Subcutaneous abdominal adipose tissue (tissue), 5 donors: ENCODE measurements at regions not wholly inside any gene's neighbourhood (a gene's known extent, or its start where the extent isn't known, plus 50 kb on each side); places are given as distances from the start of the nearest gene placed in this dataset.

Source experiments
- H3K27ac ChIP-seq: one replicate; pipeline ENCODE4 v1.7.0; 2013; ENCODE audit warnings: low read depth, mild to moderate bottlenecking, inconsistent platforms, low read length, moderate library complexity
- H3K27me3 ChIP-seq, 5 donors: one replicate each; pipeline ENCODE4 v1.7.0; 2013; ENCODE audit warnings: low read length in 5 of 5, inconsistent platforms in 1 of 5; ENCODE audit not compliant: control insufficient read depth in 5 of 5, insufficient read depth in 4 of 5
- H3K36me3 ChIP-seq, 5 donors: one replicate each; pipeline ENCODE4 v1.7.0; 2013; ENCODE audit warnings: low read length in 5 of 5; ENCODE audit not compliant: control insufficient read depth in 5 of 5, insufficient read depth in 5 of 5
- H3K4me1 ChIP-seq, 5 donors: one replicate each; pipeline ENCODE4 v1.7.0; 2013; ENCODE audit warnings: low read length in 5 of 5, mild to moderate bottlenecking in 3 of 5, moderate library complexity in 1 of 5; ENCODE audit not compliant: control insufficient read depth in 5 of 5, insufficient read depth in 5 of 5
- H3K4me3 ChIP-seq, 5 donors: one replicate each; pipeline ENCODE4 v1.7.0; 2013; ENCODE audit warnings: low read length in 5 of 5, low read depth in 1 of 5
- H3K9ac ChIP-seq, 5 donors: one replicate each; pipeline ENCODE4 v1.7.0; 2013; ENCODE audit warnings: low read length in 5 of 5, mild to moderate bottlenecking in 4 of 5, moderate library complexity in 3 of 5
- H3K9me3 ChIP-seq, 5 donors: one replicate each; pipeline ENCODE4 v1.7.0; 2013; ENCODE audit warnings: low read length in 5 of 5; ENCODE audit not compliant: control insufficient read depth in 5 of 5
- donor health status: healthy.
- donor health status: healthy.
- donor health status: healthy.
- donor health status: healthy.
- donor health status: healthy.

- H3K27me3 ChIP-seq, result no peaks in the 10 kb centered on the region
- no peaks in the 10 kb centered on the region for H3K4me1 ChIP-seq
- no peak overlapping the region for H3K4me3 ChIP-seq
- H3K9ac ChIP-seq, result no peak overlapping the region
- H3K9me3 ChIP-seq, result peaks cover 0 to 5% (median 0%) of the 10 kb centered on the region in 5 donors
- no peak overlapping the region for H3K27ac ChIP-seq
- H3K36me3 ChIP-seq, result no peaks in the 10 kb centered on the region
Measured at GRCh38 chrX:4682636-4683035, 969.2 kb upstream of the PRKX start.

- no peaks in the 10 kb centered on the region for H3K27me3 ChIP-seq
- H3K36me3 ChIP-seq, result no peaks in the 10 kb centered on the region
- H3K9ac ChIP-seq, result no peak overlapping the region
- no peaks in the 10 kb centered on the region for H3K4me1 ChIP-seq
- H3K27ac ChIP-seq, result no peak overlapping the region
- H3K4me3 ChIP-seq, result no peak overlapping the region
- no peaks in the 10 kb centered on the region for H3K9me3 ChIP-seq
Measured at GRCh38 chrX:4675686-4676300, 962.3 kb upstream of the PRKX start.

GRCh38 chrX:4674028-4674782, 960.8 kb upstream of the PRKX start:
- no peaks in the 10 kb centered on the region for H3K36me3 ChIP-seq
- H3K4me1 ChIP-seq, result no peaks in the 10 kb centered on the region
- H3K4me3 ChIP-seq, result no peak overlapping the region
- no peak overlapping the region for H3K27ac ChIP-seq
- H3K27me3 ChIP-seq, result no peaks in the 10 kb centered on the region
- H3K9me3 ChIP-seq, result no peaks in the 10 kb centered on the region
- H3K9ac ChIP-seq, result no peak overlapping the region

DNA sequence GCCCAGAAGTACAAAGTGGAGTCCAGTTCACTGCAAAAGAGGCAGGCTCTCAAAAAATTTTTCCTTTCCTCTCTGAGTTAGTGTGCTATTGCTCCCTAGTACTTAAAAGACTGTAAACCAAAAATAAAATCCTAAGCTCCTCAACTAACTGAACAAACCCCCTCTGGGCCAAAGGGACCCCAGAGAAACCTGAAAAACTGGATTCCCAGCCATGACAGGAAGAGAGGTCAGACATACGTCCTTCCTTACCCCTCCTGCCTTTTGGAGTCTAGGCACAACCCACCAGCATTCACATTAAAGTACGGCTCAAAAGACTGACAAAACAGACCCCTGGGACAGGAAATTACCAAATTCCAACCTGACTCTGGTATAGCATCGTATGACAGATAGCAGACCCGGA, 957.9 kb upstream of the PRKX start:
- Histone ChIP-seq H3K27ac (no peak overlapping the region), H3K4me3 (no peak overlapping the region), H3K4me1 (no peaks in the 10 kb centered on the region), H3K27me3 (no peaks in the 10 kb centered on the region), H3K36me3 (no peaks in the 10 kb centered on the region), H3K9ac (no peak overlapping the region), H3K9me3 (peaks cover 0 to 4% (median 0%) of the 10 kb centered on the region in 5 donors)

DNA sequence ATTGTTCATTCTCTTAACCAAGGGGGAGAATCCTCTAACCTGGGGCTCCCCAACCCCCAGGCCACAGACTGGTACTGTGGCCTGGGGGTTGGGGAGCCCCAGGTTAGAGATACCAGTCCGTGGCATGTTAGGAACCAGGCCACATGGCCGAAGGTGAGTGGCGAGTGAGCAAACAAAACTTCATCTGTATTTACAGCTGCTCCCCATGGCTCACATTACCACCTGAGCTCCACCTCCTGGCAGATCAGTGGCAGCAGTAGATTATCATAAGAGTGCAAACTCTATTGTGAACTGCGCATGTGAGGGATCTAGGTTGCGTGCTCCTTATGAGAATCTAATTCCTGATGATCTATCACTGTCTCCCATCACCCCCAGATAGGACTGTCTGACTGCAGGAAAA, 957.2 kb upstream of the PRKX start:
- Histone ChIP-seq H3K4me3 (no peak overlapping the region), H3K36me3 (no peaks in the 10 kb centered on the region), H3K27ac (no peak overlapping the region), H3K9ac (no peak overlapping the region), H3K4me1 (no peaks in the 10 kb centered on the region), H3K27me3 (no peaks in the 10 kb centered on the region), H3K9me3 (peaks cover 0 to 4% (median 0%) of the 10 kb centered on the region in 5 donors)

GRCh38 chrX:4668802-4669536, 955.5 kb upstream of the PRKX start:
- Histone ChIP-seq H3K9ac (no peak overlapping the region), H3K36me3 (no peaks in the 10 kb centered on the region), H3K27me3 (no peaks in the 10 kb centered on the region), H3K9me3 (peaks cover 0 to 4% (median 0%) of the 10 kb centered on the region in 5 donors), H3K27ac (no peak overlapping the region), H3K4me3 (no peak overlapping the region), H3K4me1 (no peaks in the 10 kb centered on the region)

- Histone ChIP-seq H3K27ac (no peak overlapping the region), H3K36me3 (no peaks in the 10 kb centered on the region), H3K9ac (no peak overlapping the region), H3K27me3 (no peaks in the 10 kb centered on the region), H3K9me3 (peaks cover 0 to 14% (median 2%) of the 10 kb centered on the region in 5 donors), H3K4me3 (no peak overlapping the region), H3K4me1 (no peaks in the 10 kb centered on the region)
Measured at GRCh38 chrX:4663085-4663484, 949.6 kb upstream of the PRKX start.

DNA sequence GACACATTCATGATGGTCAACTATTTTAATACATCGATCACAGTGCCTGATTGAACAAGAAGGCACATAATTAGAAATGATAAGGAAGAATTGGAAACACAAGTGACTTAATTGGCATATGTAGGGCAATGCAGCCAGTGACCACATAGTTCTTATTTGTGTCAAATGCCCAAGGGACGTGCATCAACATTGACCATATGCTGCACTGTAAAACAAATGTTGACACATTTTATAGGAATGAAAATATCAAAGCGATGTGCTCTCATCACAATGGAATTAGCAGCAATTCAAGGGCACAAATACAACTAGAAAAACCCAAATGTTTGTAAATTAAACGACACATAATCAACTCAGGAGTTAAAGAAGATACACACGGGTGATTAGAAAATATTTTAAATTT, 948.3 kb upstream of the PRKX start:
- Histone ChIP-seq H3K27ac (no peak overlapping the region), H3K27me3 (no peaks in the 10 kb centered on the region), H3K9ac (no peak overlapping the region), H3K4me1 (no peaks in the 10 kb centered on the region), H3K4me3 (no peak overlapping the region), H3K36me3 (no peaks in the 10 kb centered on the region), H3K9me3 (peaks cover 0 to 14% (median 0%) of the 10 kb centered on the region in 5 donors)

- Histone ChIP-seq H3K27ac (no peak overlapping the region), H3K27me3 (no peaks in the 10 kb centered on the region), H3K9ac (no peak overlapping the region), H3K9me3 (peaks cover 0 to 10% (median 0%) of the 10 kb centered on the region in 5 donors), H3K36me3 (no peaks in the 10 kb centered on the region), H3K4me1 (no peaks in the 10 kb centered on the region), H3K4me3 (no peak overlapping the region)
Measured at GRCh38 chrX:4656419-4656818, 943.0 kb upstream of the PRKX start.

DNA sequence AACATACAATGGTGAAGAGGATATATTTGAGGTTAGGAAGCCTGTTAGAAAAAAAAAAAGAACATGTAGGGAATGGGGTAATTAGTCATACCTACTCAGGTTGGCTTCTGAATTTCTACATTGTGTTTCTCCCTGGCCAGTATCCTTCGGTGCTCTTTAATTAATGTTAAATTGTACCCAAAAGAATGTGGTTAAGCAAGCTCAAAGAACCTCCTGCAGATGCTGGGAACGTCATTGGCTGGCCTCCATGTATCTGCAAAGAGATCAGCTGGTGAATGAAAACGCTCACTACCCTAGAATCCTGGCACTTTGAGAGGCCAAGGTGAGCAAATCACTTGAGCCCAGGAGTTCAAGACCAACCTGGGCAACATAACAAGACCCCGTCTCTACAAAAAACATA, 942.3 kb upstream of the PRKX start:
- no peaks in the 10 kb centered on the region for H3K27me3 ChIP-seq
- H3K4me3 ChIP-seq, result no peak overlapping the region
- no peak overlapping the region for H3K27ac ChIP-seq

More for the DNA sequence above, 942.3 kb upstream of the PRKX start:
- no peaks in the 10 kb centered on the region for H3K4me1 ChIP-seq
- no peaks in the 10 kb centered on the region for H3K36me3 ChIP-seq
- no peak overlapping the region for H3K9ac ChIP-seq
- peaks cover 0 to 9% (median 0%) of the 10 kb centered on the region in 5 donors for H3K9me3 ChIP-seq
